Lower leg skin (tissue), 4 donors: ENCODE measurements at regions not wholly inside any gene's neighbourhood (a gene's known extent, or its start where the extent isn't known, plus 50 kb on each side); places are given as distances from the start of the nearest gene placed in this dataset.

Experiments used
- DNase-seq, 2 donors: peaks; one replicate each; pipeline ENCODE4 v3.0.0-alpha.2; 2019; ENCODE audit warnings: low spot score in 2 of 2
- H3K4me3 ChIP-seq: fragments of 200-600 bp; sonication (generic); 2 replicates; pipeline ENCODE4 v1.5.1; 2017; ENCODE audit warnings: mild to moderate bottlenecking, low read depth; ENCODE audit not compliant: poor library complexity, severe bottlenecking
- CTCF ChIP-seq, 3 donors: fragments of 450-650 bp; IDR thresholded peaks; one replicate each; pipeline ENCODE4 v1.5.1; 2016; ENCODE audit warnings: antibody characterized with exemption in 3 of 3, mild to moderate bottlenecking in 3 of 3, moderate library complexity in 2 of 3
- POLR2A ChIP-seq, 2 donors: fragments of 450-650 bp; IDR thresholded peaks; one replicate each; pipeline ENCODE4 v1.6.1; 2016 to 2017; ENCODE audit warnings: antibody characterized with exemption in 2 of 2, mild to moderate bottlenecking in 1 of 2, moderate library complexity in 1 of 2
- WGBS, 2 donors: methylation state at CpG; one replicate each; pipeline ENCODE4 v1.1.5; 2018; 5-methylcytosine and 5-hydroxymethylcytosine counted together
- intact Hi-C: fragments of 100-400 bp; cut with DNase I; formaldehyde crosslinking; loops from one replicate; pipeline ENCODE4 v1.15.0; 2023; ENCODE audit warnings: low total_unique reads

- H3K4me3 ChIP-seq: no peak overlapping the region
- no peak for TF ChIP-seq POLR2A (IDR thresholded peaks at IDR 0.05)
- no peak for TF ChIP-seq CTCF (IDR thresholded peaks at IDR 0.05)
- intact Hi-C loops: no loop called here
- WGBS, 2 donors: 26 to 35% methylated on average over 2 of the region's 2 CpGs
- DNase-seq: no peak
Measured at GRCh38 chr18:31241900-31242409, 76.0 kb upstream of the DSG1 start.

GRCh38 chr18:31243740-31244512 lies 74.0 kb upstream of the DSG1 start:
- WGBS, 2 donors: 32 to 48% methylated on average over 11 of the region's 11 CpGs
- H3K4me3 ChIP-seq: no peak overlapping the region
- no peak for DNase-seq
- intact Hi-C loops: no loop called here
- no peak for TF ChIP-seq CTCF (IDR thresholded peaks at IDR 0.05)
- no peak for TF ChIP-seq POLR2A (IDR thresholded peaks at IDR 0.05)

- no peak for DNase-seq
- WGBS, 2 donors: 11 to 19% methylated on average over 7 of the region's 7 CpGs
- intact Hi-C loops: no loop called here
- H3K4me3 ChIP-seq: no peak overlapping the region
- TF ChIP-seq POLR2A (IDR thresholded peaks at IDR 0.05) (no peak), CTCF (IDR thresholded peaks at IDR 0.05) (no peak)
Measured at GRCh38 chr18:31244771-31245394, 73.1 kb upstream of the DSG1 start.

- TF ChIP-seq CTCF (IDR thresholded peaks at IDR 0.05): no peak
- no peak for TF ChIP-seq POLR2A (IDR thresholded peaks at IDR 0.05)
- 38 to 56% methylated on average over 3 of the region's 3 CpGs for WGBS, 2 donors
- no peak overlapping the region for H3K4me3 ChIP-seq
- DNase-seq: no peak
- intact Hi-C loops: no loop called here
Measured at GRCh38 chr18:31245820-31246219, 72.1 kb upstream of the DSG1 start.

- TF ChIP-seq POLR2A (IDR thresholded peaks at IDR 0.05) (no peak), CTCF (IDR thresholded peaks at IDR 0.05) (no peak)
- intact Hi-C loops: no loop called here
- WGBS, 2 donors: 58 to 71% methylated on average over 2 of the region's 2 CpGs
Measured at GRCh38 chr18:31246460-31246859, 71.5 kb upstream of the DSG1 start.

More at GRCh38 chr18:31246460-31246859, 71.5 kb upstream of the DSG1 start:
- no peak for DNase-seq
- no peak overlapping the region for H3K4me3 ChIP-seq
